Liver (tissue), 8 donors: ENCODE measurements at regions not wholly inside any gene's neighbourhood (a gene's known extent, or its start where the extent isn't known, plus 50 kb on each side); places are given as distances from the start of the nearest gene placed in this dataset.

Experiments
- DNase-seq: peaks from one replicate; pipeline ENCODE4 v3.0.0-alpha.2; 2017; ENCODE audit warnings: low spot score
- H3K27ac ChIP-seq, 2 donors: one replicate each; pipeline ENCODE4 v1.7.0; 2013; ENCODE audit warnings: inconsistent platforms in 2 of 2, low read length in 2 of 2, control low read depth in 1 of 2, low read depth in 1 of 2, mild to moderate bottlenecking in 1 of 2
- H3K27me3 ChIP-seq, 4 donors: one replicate each; pipeline versions ENCODE4 v1.6.1 to v1.7.0; 2013; ENCODE audit warnings: low read length in 3 of 4, inconsistent platforms in 1 of 4, mild to moderate bottlenecking in 1 of 4, moderate library complexity in 1 of 4; ENCODE audit not compliant: control insufficient read depth in 4 of 4, insufficient read depth in 4 of 4
- H3K36me3 ChIP-seq, 4 donors: one replicate each; pipeline versions ENCODE4 v1.6.1 to v1.7.0; 2013; ENCODE audit warnings: low read length in 3 of 4, mild to moderate bottlenecking in 3 of 4, low read depth in 1 of 4, moderate library complexity in 1 of 4; ENCODE audit not compliant: control insufficient read depth in 4 of 4, insufficient read depth in 3 of 4
- H3K4me1 ChIP-seq, 4 donors: one replicate each; pipeline versions ENCODE4 v1.6.1 to v1.7.0; 2013; ENCODE audit warnings: low read length in 3 of 4, mild to moderate bottlenecking in 3 of 4, moderate library complexity in 1 of 4; ENCODE audit not compliant: control insufficient read depth in 4 of 4, insufficient read depth in 4 of 4
- H3K4me3 ChIP-seq, 3 donors: one replicate each; pipeline versions ENCODE4 v1.6.1 to v1.7.0; 2013; ENCODE audit warnings: low read length in 3 of 3, control low read depth in 1 of 3, low read depth in 1 of 3, mild to moderate bottlenecking in 1 of 3
- H3K9ac ChIP-seq, 2 donors: one replicate each; pipeline ENCODE4 v1.7.0; 2013; ENCODE audit warnings: low read length in 2 of 2, mild to moderate bottlenecking in 2 of 2, moderate library complexity in 2 of 2, control low read depth in 1 of 2, low read depth in 1 of 2
- H3K9me3 ChIP-seq, 4 donors: one replicate each; pipeline versions ENCODE4 v1.6.1 to v1.7.0; 2013; ENCODE audit warnings: low read length in 3 of 4; ENCODE audit not compliant: control insufficient read depth in 4 of 4
- ATF3 ChIP-seq: IDR thresholded peaks from 2 replicates; pipeline ENCODE4 v1.6.1; 2016; ENCODE audit warnings: antibody characterized with exemption
- CTCF ChIP-seq: fragments of 150-350 bp; IDR thresholded peaks from 2 replicates; pipeline ENCODE4 v1.5.1; 2017; ENCODE audit warnings: improper control_type of control experiment, low read depth, low read length; ENCODE audit not compliant: missing input control
- EGR1 ChIP-seq, 2 donors: IDR thresholded peaks; 2 replicates each; pipeline ENCODE4 v1.6.1; 2016 to 2018; ENCODE audit warnings: antibody characterized with exemption in 2 of 2, low read depth in 2 of 2
- FOXA1 ChIP-seq: IDR thresholded peaks from 2 replicates; pipeline ENCODE4 v1.6.1; 2016; ENCODE audit warnings: antibody characterized with exemption
- FOXA2 ChIP-seq: IDR thresholded peaks from 2 replicates; pipeline ENCODE4 v1.6.1; 2016; ENCODE audit warnings: antibody characterized with exemption
- GABPA ChIP-seq, 2 donors: IDR thresholded peaks in 1 of 2; conservative IDR thresholded peaks in 1 of 2; 2 replicates each; pipeline ENCODE4 v1.6.1; 2016; ENCODE audit warnings: antibody characterized with exemption in 2 of 2, mild to moderate bottlenecking in 1 of 2, moderate library complexity in 1 of 2
- HNF4A ChIP-seq, 2 donors: conservative IDR thresholded peaks; 2 replicates each; pipeline ENCODE4 v1.6.1; 2016; ENCODE audit warnings: antibody characterized with exemption in 2 of 2, mild to moderate bottlenecking in 2 of 2
- HNF4G ChIP-seq: IDR thresholded peaks from 2 replicates; pipeline ENCODE4 v1.6.1; 2016; ENCODE audit warnings: antibody characterized with exemption
- JUND ChIP-seq, 2 donors: IDR thresholded peaks; 2 replicates each; pipeline ENCODE4 v1.6.1; 2016; ENCODE audit warnings: antibody characterized with exemption in 2 of 2
- MAX ChIP-seq: IDR thresholded peaks from 2 replicates; pipeline ENCODE4 v1.6.1; 2016; ENCODE audit warnings: antibody characterized with exemption
- NR2F2 ChIP-seq: IDR thresholded peaks from 2 replicates; pipeline ENCODE4 v1.6.1; 2016; ENCODE audit warnings: antibody characterized with exemption
- RAD21 ChIP-seq, 2 donors: IDR thresholded peaks; 2 replicates each; pipeline ENCODE4 v1.6.1; 2016; ENCODE audit warnings: antibody characterized with exemption in 2 of 2, mild to moderate bottlenecking in 2 of 2
- REST ChIP-seq: IDR thresholded peaks from 2 replicates; pipeline ENCODE4 v1.6.1; 2016; ENCODE audit warnings: antibody characterized with exemption, mild to moderate bottlenecking
- RXRA ChIP-seq, 2 donors: IDR thresholded peaks; 2 replicates each; pipeline ENCODE4 v1.6.1; 2017 to 2018; ENCODE audit warnings: antibody characterized with exemption in 2 of 2, mild to moderate bottlenecking in 1 of 2
- SP1 ChIP-seq: IDR thresholded peaks from 2 replicates; pipeline ENCODE4 v1.6.1; 2018; ENCODE audit warnings: antibody characterized with exemption, mild to moderate bottlenecking
- YY1 ChIP-seq: IDR thresholded peaks from 2 replicates; pipeline ENCODE4 v1.6.1; 2016; ENCODE audit warnings: antibody characterized with exemption, mild to moderate bottlenecking
- ZBTB33 ChIP-seq: IDR thresholded peaks from 2 replicates; pipeline ENCODE4 v1.6.1; 2016; ENCODE audit warnings: antibody characterized with exemption
- WGBS: extraction: QIAGEN DNeasy Blood & Tissue Kit; methylation state at CpG from one replicate; pipeline ENCODE4 v1.1.7; 2013; 5-methylcytosine and 5-hydroxymethylcytosine counted together
- donor health status: healthy.
- donor health status: healthy.
- donor health status: healthy.
- donor health status: healthy.
- donor health status: healthy.

GRCh38 chr11:33538726-33539125 lies 161.9 kb downstream of the C11orf91 start:
- Histone ChIP-seq H3K27me3 (peaks cover 0 to 3% (median 0%) of the 10 kb centered on the region in 4 donors), H3K27ac (no peak overlapping the region), H3K36me3 (no peaks in the 10 kb centered on the region), H3K9ac (no peak overlapping the region), H3K4me3 (no peak overlapping the region), H3K4me1 (no peaks in the 10 kb centered on the region), H3K9me3 (peaks cover 0 to 2% (median 0%) of the 10 kb centered on the region in 4 donors)
- TF ChIP-seq HNF4A (conservative IDR thresholded peaks at IDR 0.05) (no peak), HNF4G (no peak), GABPA (IDR thresholded peaks at IDR 0.05 in 1 of 2, conservative IDR thresholded peaks at IDR 0.05 in 1 of 2) (no peak), EGR1 (IDR thresholded peaks at IDR 0.05; ENCODE audit: low read depth in 2 of 2) (no peak), ZBTB33 (no peak), REST (no peak), JUND (IDR thresholded peaks at IDR 0.05) (no peak), RXRA (IDR thresholded peaks at IDR 0.05) (no peak), MAX (no peak), SP1 (no peak), FOXA2 (no peak), RAD21 (IDR thresholded peaks at IDR 0.05) (no peak), ATF3 (no peak), FOXA1 (no peak), NR2F2 (no peak)
- no peak for DNase-seq
- WGBS, result 66% methylated on average over 2 of the region's 2 CpGs

- H3K4me1 ChIP-seq, result no peaks in the 10 kb centered on the region
- WGBS, result 64% methylated on average over 4 of the region's 4 CpGs
- no peak overlapping the region for H3K27ac ChIP-seq
- no peak for DNase-seq
- H3K27me3 ChIP-seq, result peaks cover 0 to 3% (median 1%) of the 10 kb centered on the region in 4 donors
- H3K36me3 ChIP-seq, result no peaks in the 10 kb centered on the region
- H3K9me3 ChIP-seq, result peaks cover 0 to 2% (median 0%) of the 10 kb centered on the region in 4 donors
- no peak overlapping the region for H3K4me3 ChIP-seq
- H3K9ac ChIP-seq, result no peak overlapping the region
- TF ChIP-seq RXRA (IDR thresholded peaks at IDR 0.05) (no peak), ZBTB33 (no peak), HNF4G (no peak), CTCF (no peak), SP1 (no peak), GABPA (IDR thresholded peaks at IDR 0.05 in 1 of 2, conservative IDR thresholded peaks at IDR 0.05 in 1 of 2) (no peak), EGR1 (IDR thresholded peaks at IDR 0.05; ENCODE audit: low read depth in 2 of 2) (no peak), MAX (no peak), NR2F2 (no peak), REST (no peak), YY1 (no peak), RAD21 (IDR thresholded peaks at IDR 0.05) (no peak), JUND (IDR thresholded peaks at IDR 0.05) (no peak), FOXA2 (no peak), HNF4A (conservative IDR thresholded peaks at IDR 0.05) (no peak)
Measured at GRCh38 chr11:33536178-33536577, 164.4 kb downstream of the C11orf91 start.
